GM18520 (cell line): ENCODE measurements at regions not wholly inside any gene's neighbourhood (a gene's known extent, or its start where the extent isn't known, plus 50 kb on each side); places are given as distances from the start of the nearest gene placed in this dataset.

Source experiments
- ATAC-seq: cut with Tn5 transposase; IDR thresholded peaks from one replicate; pipeline ENCODE4 v1.9.1; 2021; ENCODE audit not compliant: unreplicated experiment

DNA sequence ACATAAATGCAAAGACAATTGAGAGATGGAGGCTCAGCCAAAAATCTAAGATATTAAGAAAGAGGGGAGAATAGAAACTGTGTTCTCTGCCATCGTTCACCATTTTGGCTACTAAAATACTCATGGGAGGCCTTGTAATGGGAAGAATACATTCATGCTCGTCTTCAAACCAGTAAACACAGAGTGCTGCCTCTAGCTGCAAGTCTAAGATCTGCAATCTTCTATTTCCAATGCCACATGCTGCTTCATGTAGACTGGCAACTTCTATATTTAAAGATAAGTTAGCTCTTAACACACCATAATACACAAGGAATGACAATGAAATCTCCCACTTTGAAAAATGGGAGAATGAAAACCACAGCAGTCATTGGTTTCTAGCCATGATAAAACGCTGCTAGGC is 387.3 kb downstream of the HS3ST3B1 start:
- no peak for ATAC-seq

DNA sequence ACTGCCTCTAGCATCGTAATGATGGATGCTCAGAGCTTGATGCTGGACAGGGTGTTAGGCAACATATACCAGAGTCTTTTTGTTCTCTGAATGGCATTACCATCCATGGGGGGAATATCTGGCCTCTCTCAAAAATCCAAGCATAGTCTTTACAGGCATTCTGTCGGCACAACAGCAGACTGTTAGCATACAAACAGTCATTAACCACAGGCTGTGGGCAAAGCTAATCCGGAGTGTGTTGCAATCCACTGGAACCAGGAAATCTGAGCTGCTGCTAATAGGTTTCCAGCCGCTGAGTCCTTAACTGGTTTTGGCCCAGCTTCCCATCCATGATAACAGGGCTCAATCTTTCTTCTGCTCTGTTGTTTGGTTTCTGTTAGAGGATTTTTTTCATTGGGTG is 371.9 kb downstream of the HS3ST3B1 start:
- no peak for ATAC-seq

DNA sequence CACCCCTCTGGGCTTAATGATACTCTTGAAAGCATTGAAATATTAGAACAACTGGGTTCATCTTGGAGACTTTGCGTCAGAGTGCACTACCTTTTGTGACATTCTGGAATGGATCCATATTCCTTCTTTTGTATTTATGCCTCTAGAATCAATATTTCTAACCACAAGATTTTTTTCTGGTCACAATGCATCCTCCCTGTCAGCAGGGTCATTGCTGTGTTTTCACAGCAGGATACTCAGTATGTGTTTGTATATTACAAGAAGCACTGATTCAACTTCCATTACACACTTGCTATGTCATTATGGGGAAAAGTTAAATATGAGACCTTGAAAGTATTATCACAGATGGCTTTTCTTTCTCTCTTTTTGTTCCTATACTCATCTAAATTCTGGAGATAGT is 370.0 kb downstream of the HS3ST3B1 start:
- no peak for ATAC-seq

DNA sequence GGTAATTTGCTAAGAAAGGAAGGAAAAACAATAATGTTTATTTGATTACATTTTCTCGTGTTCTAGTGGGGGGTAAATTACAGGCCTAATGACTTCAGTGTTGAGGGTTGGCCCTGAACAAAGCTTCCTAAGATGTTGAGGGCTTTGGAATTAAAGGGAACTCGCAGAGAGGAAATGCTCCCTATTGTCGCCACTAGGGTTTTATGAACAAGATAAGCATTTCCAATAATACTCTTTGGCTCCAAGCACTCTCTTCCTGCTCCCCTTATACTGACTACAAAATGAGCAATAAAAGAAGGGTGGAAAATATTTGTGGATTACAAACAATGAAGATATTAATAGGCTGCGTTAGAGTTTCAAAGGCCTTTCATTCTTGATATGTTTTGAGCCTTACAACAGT is 363.6 kb downstream of the HS3ST3B1 start:
- ATAC-seq = no peak

GRCh38 chr17:14641117-14641516 is 340.2 kb downstream of the HS3ST3B1 start:
- ATAC-seq = no peak

- ATAC-seq = no peak
Observed at GRCh38 chr17:14637260-14637659, 336.4 kb downstream of the HS3ST3B1 start.

GRCh38 chr17:14630621-14631020 is 329.7 kb downstream of the HS3ST3B1 start:
- ATAC-seq = no peak

- ATAC-seq = no peak
Observed at GRCh38 chr17:14630046-14630445, 329.2 kb downstream of the HS3ST3B1 start.

DNA sequence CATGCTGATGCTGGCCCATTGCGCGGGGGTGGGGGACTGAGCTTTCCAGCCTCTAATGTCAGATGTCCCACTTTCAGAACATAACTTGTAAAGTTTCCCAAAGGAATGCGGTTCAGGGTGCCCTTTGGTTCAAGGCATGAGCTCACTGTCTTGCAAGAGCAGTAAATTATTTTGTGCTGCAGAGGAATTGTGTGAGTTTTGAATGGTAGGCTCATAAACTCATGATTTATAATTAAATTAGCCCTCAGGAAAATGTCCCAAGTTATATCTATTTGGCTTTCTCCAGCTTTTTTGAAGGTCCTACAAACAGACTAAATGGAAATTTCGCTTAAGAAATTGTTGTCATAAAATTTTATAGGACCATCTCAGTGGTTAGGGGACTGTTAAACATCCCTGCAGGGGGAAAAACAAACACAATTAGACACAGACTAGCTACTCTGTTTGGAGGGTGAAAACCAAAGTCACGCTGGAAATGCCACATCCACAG is 321.8 kb downstream of the HS3ST3B1 start:
- ATAC-seq = no peak

DNA sequence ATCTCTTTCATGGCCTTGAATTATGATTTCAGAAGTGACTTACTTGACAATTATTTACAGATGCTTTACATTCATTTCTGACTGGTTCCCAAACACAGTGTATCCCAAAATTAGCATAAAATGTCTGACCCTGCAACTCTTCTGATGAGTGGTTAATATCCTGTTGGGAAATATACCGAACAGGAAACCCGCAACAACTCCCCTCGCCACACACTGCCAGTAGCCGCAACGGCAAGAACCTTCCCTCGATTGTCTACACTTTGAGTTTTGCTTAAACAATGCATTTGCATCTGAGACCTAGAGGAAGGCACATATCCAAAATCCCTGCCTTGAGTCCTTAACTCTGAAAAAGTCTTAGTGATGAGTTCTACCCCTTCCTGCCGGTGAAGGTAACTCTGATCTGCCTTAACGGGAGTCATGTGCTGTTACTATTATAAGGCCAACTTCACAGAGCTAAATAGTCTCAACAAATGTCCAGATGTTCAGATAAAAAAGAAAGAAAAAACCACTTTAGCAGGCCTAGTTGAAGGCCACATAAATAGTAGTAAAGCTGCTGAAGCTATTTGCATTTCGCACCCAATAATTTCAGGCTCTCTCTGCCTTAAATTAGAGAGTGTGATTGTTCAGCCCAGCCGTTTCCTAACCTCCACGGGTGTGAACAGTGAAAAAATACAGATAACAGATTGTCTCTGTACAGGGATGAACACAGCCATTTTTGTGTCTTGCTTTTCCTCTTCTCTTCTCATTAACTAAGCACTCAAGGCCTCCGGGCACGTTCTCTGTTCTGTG is 321.1 kb downstream of the HS3ST3B1 start:
- ATAC-seq = no peak

- ATAC-seq = no peak
Observed at GRCh38 chr17:14619821-14620220, 318.9 kb downstream of the HS3ST3B1 start.

DNA sequence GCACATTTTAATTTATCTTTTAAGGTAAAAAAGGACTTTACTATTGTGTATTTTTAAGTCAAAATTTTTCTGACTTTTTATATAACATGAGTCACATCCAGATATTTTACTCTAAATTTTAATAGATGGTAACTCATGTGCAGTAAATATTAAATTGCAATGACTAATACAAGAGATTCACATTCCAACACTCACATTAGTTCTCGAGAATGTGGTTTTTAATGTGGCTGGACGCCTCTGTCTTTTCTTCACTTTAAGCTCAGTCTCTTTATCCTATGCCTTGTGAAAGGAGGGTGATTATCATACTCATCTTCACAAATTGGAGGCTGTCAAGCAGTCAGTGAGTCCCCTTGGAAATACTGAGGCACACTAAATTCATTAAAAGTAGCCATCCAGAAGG is 315.6 kb downstream of the HS3ST3B1 start:
- no peak for ATAC-seq

DNA sequence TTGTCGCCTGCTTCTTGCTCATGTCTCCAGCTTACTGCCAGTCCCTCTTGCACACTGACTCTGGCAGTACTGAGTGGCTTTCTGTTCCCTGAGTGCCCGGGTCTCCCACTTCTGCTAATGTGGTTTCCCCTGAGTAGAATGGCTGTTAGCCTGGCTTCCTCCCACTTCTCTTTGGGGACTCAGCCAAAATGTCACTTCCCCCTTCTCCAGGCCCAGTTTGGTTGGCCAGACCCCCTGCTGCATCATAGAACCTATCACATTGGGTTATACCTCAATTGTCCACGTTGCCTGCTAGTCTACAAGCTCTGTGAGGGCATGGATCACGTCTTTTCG is 304.4 kb downstream of the HS3ST3B1 start:
- ATAC-seq = no peak

- no peak for ATAC-seq
Observed at GRCh38 chr17:14604591-14605266, 303.8 kb downstream of the HS3ST3B1 start.

DNA sequence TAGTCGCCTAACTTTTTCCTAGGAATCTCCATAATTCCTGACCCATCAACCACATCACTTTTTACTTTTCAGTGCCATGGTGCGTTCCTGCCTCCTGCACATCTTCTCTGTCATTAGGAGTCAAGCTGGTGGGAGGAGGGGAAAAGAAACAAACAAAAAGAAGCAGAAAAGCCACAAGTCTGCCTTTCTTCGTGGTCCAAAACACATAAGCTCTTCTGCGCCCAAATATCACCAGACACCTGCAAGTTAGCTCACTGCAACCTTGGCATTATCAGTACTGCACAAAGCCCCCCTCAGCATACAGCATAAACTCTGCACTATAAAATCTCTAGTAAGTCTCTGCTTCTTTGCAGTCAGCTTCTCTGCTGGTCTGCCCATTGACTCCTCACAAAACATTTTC is 295.3 kb downstream of the HS3ST3B1 start:
- ATAC-seq = no peak

DNA sequence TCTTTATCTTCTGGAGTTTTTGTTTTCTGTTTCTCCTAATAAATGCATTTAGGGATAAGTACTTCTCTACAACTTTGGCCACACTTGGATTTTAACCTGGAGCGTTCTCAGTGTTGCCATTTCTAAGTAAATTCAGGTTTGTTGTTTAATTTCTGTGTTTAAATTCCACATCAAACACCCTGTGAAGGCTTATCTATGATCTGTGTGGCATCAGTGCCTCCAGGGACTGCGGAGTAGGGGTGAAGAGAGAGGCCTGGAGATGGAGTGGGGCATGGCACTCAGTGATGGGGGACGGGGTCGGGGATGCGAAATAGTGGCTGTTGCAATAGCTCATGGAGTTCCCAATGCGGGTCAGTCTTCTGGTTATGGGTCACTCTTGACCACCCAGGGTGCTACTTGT is 294.8 kb downstream of the HS3ST3B1 start:
- ATAC-seq = no peak

DNA sequence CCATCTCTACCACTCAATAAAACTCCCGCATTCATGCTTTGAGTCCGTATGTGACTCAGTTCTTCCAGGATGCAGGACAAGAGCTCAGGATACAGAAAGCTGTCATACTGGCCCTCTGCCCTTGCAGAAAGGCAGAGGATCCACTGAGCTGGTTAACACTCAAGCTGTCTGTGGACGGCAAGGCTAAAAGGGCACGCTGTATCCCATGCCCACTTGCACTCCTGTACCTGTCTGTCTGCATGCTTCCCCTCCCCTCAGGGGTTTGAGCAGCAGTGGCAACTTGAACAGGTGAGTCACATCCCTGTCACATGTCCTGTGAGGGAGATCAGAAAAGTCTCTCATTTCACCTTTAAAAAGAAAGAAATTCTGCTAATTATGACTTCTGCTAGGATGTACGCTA is 293.8 kb downstream of the HS3ST3B1 start:
- no peak for ATAC-seq

DNA sequence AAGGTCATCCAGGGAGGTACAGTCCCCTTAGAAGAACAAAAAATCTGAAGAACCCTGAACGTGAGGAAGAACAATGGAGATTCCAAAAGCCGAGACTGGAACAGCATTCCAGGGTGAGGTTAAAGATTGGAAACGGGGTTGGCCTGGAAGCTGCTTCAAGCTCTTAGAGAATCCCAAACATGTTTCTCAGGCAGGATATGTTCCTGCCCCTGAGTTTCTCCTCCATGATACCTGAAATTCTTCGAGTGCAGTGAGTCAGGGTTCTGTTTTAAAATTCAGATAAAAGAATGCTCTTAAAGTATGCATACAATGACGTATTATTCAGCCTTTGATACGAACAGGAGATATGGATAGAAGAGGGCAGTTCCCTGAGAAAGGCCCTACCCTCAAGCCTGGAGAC is 293.1 kb downstream of the HS3ST3B1 start:
- no peak for ATAC-seq

DNA sequence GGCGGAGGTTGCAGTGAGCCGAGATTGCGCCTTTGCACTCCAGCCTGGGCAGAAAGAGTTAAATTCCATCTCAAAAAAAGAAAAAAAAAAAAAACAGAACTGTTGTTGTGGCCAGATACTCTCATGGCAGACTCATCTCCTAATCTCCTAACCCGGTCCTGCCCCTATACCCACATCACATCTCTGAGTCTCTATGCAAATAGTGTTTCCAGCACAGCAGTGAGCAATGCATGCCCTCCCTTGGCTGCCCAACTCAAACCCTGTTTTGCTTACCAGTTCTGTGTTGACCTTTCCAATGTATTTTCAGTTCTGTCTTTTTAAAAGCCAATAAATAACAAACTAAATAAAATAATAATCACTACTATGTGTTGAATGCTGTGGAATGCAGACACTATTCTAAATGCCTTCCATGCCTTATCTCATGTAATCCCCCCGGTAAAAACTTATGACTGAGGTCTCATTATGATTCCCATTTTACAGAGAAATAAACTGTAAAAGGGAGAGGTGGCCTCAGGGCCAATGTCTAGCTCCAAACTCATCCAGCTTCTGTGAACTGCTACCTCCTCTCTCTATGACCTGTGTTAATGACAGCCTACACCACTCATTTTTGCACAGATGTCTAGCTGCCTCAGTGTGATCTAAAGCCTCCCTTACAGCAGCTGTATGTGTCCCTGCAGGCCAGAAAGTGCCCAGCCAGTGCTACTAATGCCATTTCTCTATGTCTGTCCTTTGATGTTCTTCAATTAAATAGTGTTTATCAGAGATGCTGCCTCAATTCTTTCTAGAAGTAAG is 289.8 kb downstream of the HS3ST3B1 start:
- ATAC-seq = no peak

- no peak for ATAC-seq
Observed at GRCh38 chr17:14585099-14585498, 284.2 kb downstream of the HS3ST3B1 start.

GRCh38 chr17:14582996-14583395 is 282.1 kb downstream of the HS3ST3B1 start:
- ATAC-seq = no peak
